ENCODE measurements at regions not wholly inside any gene's neighbourhood (a gene's known extent, or its start where the extent isn't known, plus 50 kb on each side); places are given as distances from the start of the nearest gene placed in this dataset.

DNA sequence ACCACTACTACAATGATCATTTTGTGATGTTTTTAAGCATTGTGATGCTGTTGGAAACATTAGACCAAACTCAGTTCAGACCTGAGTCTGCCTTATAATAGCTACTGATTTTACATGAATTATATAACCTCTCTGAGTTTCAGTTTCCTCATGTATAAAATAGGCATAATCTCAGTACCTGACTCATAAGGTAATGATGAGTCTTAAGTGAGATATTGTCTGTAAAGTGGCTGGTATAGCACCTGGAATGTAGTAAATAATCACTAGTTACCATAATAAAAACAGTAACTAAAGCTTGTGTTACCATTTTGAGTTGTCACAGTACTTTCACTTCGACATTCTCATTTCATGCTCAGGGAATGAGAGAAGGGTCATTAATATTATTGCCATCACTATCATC, 381.5 kb upstream of the SALL1 start:
- TF ChIP-seq CTCF (IDR thresholded peaks at IDR 0.05) = no peak
- TF ChIP-seq POLR2A (IDR thresholded peaks at IDR 0.05) = no peak

Measured in uterus (tissue), 2 donors.